Globus pallidus (tissue), 1 donor: ENCODE measurements at regions not wholly inside any gene's neighbourhood (a gene's known extent, or its start where the extent isn't known, plus 50 kb on each side); places are given as distances from the start of the nearest gene placed in this dataset.
"Not testable (repeated sequence)": the region's sequence is repeated elsewhere in the genome, so short reads cannot be mapped to it uniquely, and the experiment has no call there.

Source experiments
- DNase-seq: peaks from one replicate; pipeline ENCODE4 v3.0.0-alpha.2; 2015; ENCODE audit warnings: low spot score

DNA sequence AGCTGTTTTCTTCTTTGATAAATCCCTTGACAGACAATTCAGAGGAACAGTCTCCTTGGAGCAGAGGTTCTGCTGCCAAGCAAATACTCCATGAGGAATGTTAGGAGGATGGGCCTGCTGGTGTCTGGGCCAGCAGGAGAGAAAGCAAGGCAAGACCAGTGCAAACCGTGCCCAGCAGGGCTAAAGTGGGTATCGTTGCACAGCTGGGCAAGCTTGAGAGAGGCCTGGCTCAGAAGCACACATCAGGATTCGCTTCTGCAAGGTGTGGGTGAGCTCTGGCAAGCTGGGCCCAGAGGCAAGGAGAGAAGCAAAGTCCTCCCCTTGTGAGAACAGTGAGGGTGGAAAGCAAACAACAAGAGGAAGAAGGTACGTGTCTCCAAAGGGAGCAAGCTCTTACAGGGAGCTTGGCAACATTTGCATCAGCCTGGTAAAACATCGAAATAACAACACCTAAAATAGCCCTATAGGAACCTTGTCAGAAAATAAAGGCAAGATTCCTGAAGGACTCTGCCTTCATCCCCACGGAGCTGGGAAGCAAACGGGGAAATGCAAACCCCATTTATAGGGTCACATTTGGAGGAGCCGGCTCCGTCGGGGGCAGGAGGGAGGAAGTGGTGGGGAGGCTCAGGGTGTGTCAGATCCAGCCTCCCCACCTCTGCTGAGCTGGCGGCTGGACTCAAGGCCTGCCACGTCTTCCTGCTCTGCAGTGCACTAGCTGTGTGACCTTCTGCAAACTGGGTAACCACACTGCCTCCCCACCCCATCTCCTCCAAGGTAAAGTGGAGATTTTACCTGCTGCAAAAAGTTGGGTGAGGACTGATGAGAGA is 62.3 kb upstream of the HIVEP3 start:
- no peak for DNase-seq

DNA sequence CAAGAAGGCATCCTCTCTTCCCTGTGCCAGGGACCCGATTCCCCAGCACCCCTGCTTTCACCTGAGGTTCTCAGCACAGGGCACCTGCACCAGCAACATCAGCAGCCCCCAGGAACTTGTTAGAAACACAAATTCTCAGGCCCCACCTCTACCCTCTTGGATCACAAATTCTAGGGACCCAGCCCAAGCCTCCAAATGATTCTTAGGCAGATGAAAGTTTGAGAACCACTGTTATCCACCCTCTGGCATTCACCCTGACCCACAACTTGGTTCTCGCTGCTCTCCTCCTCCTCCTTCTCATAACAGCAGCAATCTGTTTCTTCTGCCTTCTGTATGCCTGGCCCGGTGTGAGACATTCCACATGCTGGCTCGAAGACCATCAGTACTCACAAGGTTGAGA is 60.3 kb upstream of the HIVEP3 start:
- no peak for DNase-seq

DNA sequence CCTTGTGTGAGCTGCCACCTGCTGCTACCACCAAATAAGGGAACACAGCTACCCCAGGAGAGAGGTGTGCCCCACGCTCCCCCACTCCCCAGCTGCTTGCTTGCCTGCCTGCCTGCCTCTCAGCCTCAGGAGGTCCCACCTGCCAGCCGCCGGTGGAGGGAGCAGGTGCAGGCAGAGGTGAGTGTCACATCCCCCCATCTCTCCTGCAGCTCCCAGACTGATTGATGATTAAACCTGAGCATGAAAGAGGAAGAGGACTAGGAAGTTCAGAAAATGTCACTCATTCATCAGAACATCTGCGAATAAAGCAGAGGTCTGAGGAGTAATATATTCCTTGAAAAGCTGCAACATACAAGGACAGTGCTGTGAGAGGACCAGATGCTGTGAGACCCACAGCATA is 58.6 kb upstream of the HIVEP3 start:
- no peak for DNase-seq

DNA sequence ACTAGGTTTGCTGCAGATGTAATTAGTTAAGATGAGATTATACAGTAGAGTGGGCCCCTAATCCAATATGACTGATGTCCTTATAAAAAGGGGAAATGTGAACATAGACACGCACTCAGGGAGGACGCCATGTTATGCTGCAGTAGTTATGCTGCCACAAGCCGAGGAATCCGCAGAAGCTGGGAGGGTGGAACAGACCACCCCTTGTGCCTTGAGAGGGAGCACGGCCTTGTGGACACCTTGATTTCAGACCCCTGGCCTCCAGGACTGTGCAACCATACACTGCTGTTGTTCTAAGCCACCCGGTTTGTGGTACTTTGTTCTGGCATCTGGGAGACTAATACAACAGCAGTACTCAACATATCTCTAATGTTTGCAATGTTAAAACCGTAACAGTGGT is 57.9 kb upstream of the HIVEP3 start:
- DNase-seq, result no peak

DNA sequence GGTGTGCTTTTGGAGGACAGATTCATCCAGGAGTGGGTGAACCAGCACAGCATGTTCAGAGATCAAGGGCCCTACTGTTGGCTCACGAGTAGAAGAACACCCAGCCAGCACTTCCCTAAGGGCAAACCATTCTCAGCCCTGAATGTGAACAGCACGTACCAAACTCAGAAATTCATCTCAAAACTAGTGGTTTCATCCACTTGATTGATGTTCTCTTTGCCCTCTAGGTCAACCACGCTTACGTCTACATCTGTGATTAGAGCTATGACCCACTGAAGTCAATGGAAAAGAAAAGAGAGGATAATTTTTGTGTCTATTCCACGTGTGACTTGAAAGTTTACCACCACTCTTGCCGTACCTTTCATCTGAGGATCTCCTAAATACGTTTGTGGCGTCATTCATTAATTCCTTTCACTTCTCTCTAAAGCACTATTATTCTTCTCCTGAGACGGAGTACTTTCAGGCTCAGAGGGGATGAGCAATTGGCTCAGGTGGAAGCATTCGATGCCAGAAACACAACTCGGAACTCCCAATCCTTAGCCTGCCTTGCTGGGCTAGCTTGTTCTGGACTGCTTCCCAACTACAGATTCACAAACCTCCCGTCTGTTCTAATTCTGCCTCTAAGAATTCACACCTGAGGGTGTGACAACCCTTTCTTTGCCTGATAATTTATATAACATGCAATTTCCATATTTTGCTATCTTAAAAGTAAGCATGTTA is 57.3 kb upstream of the HIVEP3 start:
- no peak for DNase-seq

DNA sequence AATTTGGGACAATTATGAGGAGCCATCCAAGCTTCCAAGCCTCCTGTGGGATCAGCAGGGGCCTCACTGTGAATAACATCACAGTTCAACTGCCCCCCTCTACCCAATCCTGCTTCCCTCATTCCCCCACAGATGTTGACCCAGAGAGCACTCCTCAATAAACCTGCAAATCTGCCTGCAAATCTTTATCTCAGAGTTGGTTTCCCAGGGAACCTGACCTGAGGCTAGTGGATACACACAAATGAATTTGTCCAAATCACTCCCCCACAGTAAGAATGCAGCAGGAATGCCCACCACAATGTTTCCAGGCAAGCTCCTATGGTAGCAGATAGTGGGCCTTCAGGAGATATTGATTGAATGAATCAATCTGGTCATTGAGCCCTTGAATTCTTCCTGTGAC is 56.4 kb upstream of the HIVEP3 start:
- DNase-seq, result no peak

DNA sequence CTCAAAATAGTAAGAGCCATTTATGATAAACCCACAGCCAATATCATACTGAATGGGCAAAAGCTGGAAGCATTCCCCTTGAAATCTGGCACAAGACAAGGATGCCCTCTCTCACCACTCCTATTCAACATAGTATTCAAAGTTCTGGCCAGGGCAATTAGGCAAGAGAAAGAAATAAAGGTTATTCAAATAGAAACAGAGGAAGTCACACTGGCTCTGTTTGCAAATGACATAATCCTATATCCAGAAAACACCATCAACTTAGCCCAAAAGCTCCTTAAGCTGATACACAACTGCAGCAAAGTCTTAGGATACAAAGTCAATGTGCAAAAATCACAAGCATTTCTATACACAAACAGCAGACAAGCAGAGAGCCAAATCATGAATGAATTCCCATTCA is 49.8 kb upstream of the HIVEP3 start:
- DNase-seq, result not testable (repeated sequence)
